Natural killer cell treated with Interleukin-12 subunit alpha and Interleukin-12 subunit beta and Interleukin-15 and Interleukin-18, amount 100 ng/mL, for 72 hours (primary cell): ENCODE measurements at regions not wholly inside any gene's neighbourhood (a gene's known extent, or its start where the extent isn't known, plus 50 kb on each side); places are given as distances from the start of the nearest gene placed in this dataset.
"Not testable (repeated sequence)": the region's sequence is repeated elsewhere in the genome, so short reads cannot be mapped to it uniquely, and the experiment has no call there.

Experiments
- ATAC-seq, 2 donors: fragments of 150-1000 bp; cut with Tn5 transposase in 1 of 2; sonication (Bioruptor Pico), chemical (Tn5 transposase) in 1 of 2; 2 replicates each; pipeline ENCODE4 v1.10.0; 2021
- DNase-seq: peaks from one replicate; pipeline ENCODE4 v3.0.0; 2022; ENCODE audit warnings: low spot score
- H3K27ac Mint-ChIP-seq, 2 donors: 1 replicate in 1 of 2; 2 replicates in 1 of 2; pipeline ENCODE4 v1.8.0; 2022; ENCODE audit warnings: mixed read lengths in 2 of 2, mild to moderate bottlenecking in 1 of 2, moderate library complexity in 1 of 2
- H3K27me3 Mint-ChIP-seq, 2 donors: 1 replicate in 1 of 2; 2 replicates in 1 of 2; pipeline ENCODE4 v1.8.0; 2022; ENCODE audit warnings: mixed read lengths in 2 of 2
- H3K36me3 Mint-ChIP-seq: one replicate; pipeline ENCODE4 v1.8.0; 2022; ENCODE audit warnings: mixed read lengths
- H3K4me1 Mint-ChIP-seq, 2 donors: 1 replicate in 1 of 2; 2 replicates in 1 of 2; pipeline ENCODE4 v1.8.0; 2022; ENCODE audit warnings: low read depth in 2 of 2, mixed read lengths in 2 of 2, mild to moderate bottlenecking in 1 of 2
- H3K4me3 Mint-ChIP-seq: one replicate; pipeline ENCODE4 v1.8.0; 2022; ENCODE audit warnings: mixed read lengths
- H3K9me3 Mint-ChIP-seq: 2 replicates; pipeline ENCODE4 v1.8.0; 2022; ENCODE audit warnings: mixed read lengths

GRCh38 chr9:7739595-7739994, 60.0 kb downstream of the DMAC1 start:
- Mint-ChIP-seq H3K4me3 (no peak overlapping the region), H3K9me3 (no peaks in the 10 kb centered on the region), H3K27me3 (peaks cover 7 to 16% of the 10 kb centered on the region in 2 donors), H3K27ac (no peak overlapping the region), H3K4me1 (no peaks in the 10 kb centered on the region), H3K36me3 (no peaks in the 10 kb centered on the region)
- ATAC-seq = no peak
- no peak for DNase-seq

DNA sequence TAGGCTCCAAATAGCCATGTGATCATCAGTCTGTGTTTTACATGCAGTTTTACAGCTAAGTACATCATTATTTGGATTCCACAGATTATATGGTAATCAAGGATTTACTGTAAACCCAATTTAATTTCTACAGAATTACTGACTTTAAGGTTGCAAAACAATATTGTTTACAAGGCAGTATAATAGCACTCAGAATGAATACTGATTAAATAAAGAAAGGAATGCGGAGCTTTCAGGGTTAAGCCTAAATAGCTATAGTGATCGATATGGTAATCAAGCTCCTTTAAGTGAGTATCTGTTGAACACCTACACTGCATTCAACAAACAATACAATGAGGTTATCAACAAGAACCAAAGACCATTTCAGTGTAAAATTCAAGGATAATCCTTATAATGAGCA, 64.3 kb downstream of the DMAC1 start:
- ATAC-seq (no peak), DNase-seq (no peak)
- Mint-ChIP-seq H3K9me3 (no peaks in the 10 kb centered on the region), H3K27ac (no peak overlapping the region), H3K4me3 (no peak overlapping the region), H3K36me3 (no peaks in the 10 kb centered on the region), H3K27me3 (peaks cover 7% of the 10 kb centered on the region in 2 donors), H3K4me1 (no peaks in the 10 kb centered on the region)

- ATAC-seq (no peak), DNase-seq (no peak)
- Mint-ChIP-seq H3K4me1 (no peaks in the 10 kb centered on the region), H3K4me3 (no peak overlapping the region), H3K9me3 (no peaks in the 10 kb centered on the region), H3K27me3 (peaks cover 2 to 9% of the 10 kb centered on the region in 2 donors), H3K27ac (no peak overlapping the region), H3K36me3 (no peaks in the 10 kb centered on the region)
These were observed 69.5 kb downstream of the DMAC1 start for GRCh38 chr9:7730164-7730445.

GRCh38 chr9:7729371-7730163, 70.0 kb downstream of the DMAC1 start:
- H3K4me1 Mint-ChIP-seq = no peaks in the 10 kb centered on the region
- ATAC-seq (no peak), DNase-seq (no peak)
- H3K9me3 Mint-ChIP-seq = no peaks in the 10 kb centered on the region
- no peak overlapping the region for H3K4me3 Mint-ChIP-seq
- no peak overlapping the region for H3K27ac Mint-ChIP-seq
- H3K36me3 Mint-ChIP-seq = no peaks in the 10 kb centered on the region
- H3K27me3 Mint-ChIP-seq = peaks cover 2 to 9% of the 10 kb centered on the region in 2 donors

DNA sequence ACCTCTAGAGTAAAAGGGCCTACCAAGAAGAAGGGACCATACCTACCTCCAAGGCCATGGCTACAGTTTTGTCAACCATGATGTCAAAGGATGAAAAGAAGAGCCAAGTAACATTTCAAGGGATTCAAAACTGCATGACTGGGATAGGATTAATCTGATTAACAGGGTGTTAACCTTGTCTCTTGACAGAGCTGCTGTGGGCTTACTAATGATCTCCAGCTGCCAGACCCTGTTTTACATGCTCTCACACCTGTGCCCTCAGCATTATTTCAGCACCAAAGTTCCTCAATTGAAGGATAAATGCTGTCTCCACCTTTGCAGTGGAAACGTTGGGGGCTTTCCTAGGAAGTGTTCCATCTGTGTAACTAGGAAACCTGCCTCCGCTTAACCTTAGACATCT, 78.3 kb downstream of the DMAC1 start:
- Mint-ChIP-seq H3K27me3 (peaks cover 6 to 7% of the 10 kb centered on the region in 2 donors), H3K9me3 (no peaks in the 10 kb centered on the region), H3K36me3 (no peaks in the 10 kb centered on the region), H3K27ac (no peak overlapping the region), H3K4me3 (no peak overlapping the region), H3K4me1 (no peaks in the 10 kb centered on the region)
- ATAC-seq (no peak), DNase-seq (no peak)

GRCh38 chr9:7713088-7713487, 86.5 kb downstream of the DMAC1 start:
- H3K9me3 Mint-ChIP-seq, ATAC-seq, H3K4me3 Mint-ChIP-seq, H3K4me1 Mint-ChIP-seq, H3K36me3 Mint-ChIP-seq, DNase-seq, H3K27ac Mint-ChIP-seq: not testable (repeated sequence)
- peaks cover 18 to 37% of the 10 kb centered on the region in 2 donors for H3K27me3 Mint-ChIP-seq

DNA sequence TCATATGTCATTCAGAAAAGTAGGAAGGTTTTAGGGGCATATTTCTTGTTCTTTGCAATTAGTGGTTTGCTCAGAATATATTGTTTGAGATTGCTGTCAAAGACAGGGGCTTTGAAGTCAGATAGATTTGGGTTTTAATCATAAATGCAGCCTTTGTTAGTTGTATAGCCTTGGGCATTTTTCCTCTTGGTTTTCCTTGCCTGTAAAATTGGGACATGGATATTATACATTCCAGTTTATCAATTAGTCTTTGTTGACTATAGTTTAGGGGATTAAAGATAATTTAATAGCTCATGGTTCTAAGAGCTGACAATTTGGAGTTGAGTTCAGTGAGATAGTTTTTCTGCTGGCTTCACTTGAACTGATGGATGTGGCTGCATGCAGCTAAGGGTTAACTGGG, 88.9 kb downstream of the DMAC1 start:
- no peaks in the 10 kb centered on the region for H3K36me3 Mint-ChIP-seq
- no peaks in the 10 kb centered on the region for H3K4me1 Mint-ChIP-seq
- peaks cover 1% of the 10 kb centered on the region for H3K9me3 Mint-ChIP-seq
- no peak for DNase-seq
- ATAC-seq = no peak
- H3K27ac Mint-ChIP-seq = no peak overlapping the region
- H3K4me3 Mint-ChIP-seq = no peak overlapping the region
- peaks cover 14 to 30% of the 10 kb centered on the region in 2 donors for H3K27me3 Mint-ChIP-seq

DNA sequence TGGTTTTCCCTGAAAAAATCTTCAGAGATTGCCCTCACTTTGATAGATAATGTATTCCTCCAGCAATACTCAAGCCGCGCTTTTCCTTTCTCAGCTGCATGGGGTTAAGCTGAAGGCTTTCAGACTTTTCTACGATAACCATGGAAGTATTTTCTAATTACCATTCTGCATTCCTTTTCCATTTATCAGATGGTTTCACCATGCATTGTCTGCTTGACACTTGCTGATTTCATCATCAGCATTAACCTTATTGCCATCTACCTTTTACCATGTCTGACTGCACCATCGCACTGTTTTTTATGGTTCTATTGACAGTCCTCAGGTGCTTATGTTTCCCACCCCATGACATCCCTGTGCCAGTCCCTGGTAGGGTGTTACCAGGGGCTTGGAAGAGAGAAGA, 91.6 kb downstream of the DMAC1 start:
- Mint-ChIP-seq H3K27me3 (peaks cover 17 to 29% of the 10 kb centered on the region in 2 donors), H3K4me3 (no peak overlapping the region), H3K4me1 (no peaks in the 10 kb centered on the region), H3K27ac (no peak overlapping the region), H3K9me3 (no peaks in the 10 kb centered on the region), H3K36me3 (no peaks in the 10 kb centered on the region)
- no peak for ATAC-seq
- DNase-seq = no peak

- Mint-ChIP-seq H3K27me3 (peaks cover 17 to 20% of the 10 kb centered on the region in 2 donors), H3K36me3 (no peaks in the 10 kb centered on the region), H3K9me3 (no peaks in the 10 kb centered on the region), H3K27ac (no peak overlapping the region), H3K4me3 (no peak overlapping the region), H3K4me1 (no peaks in the 10 kb centered on the region)
- no peak for ATAC-seq
- no peak for DNase-seq
These were observed 95.0 kb downstream of the DMAC1 start for GRCh38 chr9:7704543-7704942.

DNA sequence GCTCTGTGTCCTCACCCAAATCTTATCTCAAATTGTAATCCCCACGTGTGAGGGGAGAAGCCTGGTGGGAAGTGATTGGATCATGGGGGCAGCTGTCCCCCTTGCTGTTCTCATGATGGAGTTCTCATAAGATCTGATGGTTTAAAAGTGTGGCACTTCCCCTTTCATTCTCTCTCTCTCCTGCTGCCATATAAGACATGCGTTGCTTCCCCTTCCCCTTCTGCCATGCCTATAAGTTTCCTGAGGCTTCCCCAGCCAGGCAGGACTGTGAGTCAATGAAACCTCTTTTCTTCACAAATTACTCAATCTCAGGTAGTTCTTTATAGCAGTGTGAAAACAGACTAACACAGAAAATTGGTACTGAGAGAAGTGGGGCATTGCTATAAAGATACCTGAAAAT, 107.7 kb downstream of the DMAC1 start:
- ATAC-seq (no peak), DNase-seq (no peak)
- Mint-ChIP-seq H3K27me3 (peaks cover 0 to 8% of the 10 kb centered on the region in 2 donors), H3K9me3 (no peaks in the 10 kb centered on the region), H3K27ac (no peak overlapping the region), H3K4me1 (no peaks in the 10 kb centered on the region), H3K36me3 (no peaks in the 10 kb centered on the region), H3K4me3 (no peak overlapping the region)

GRCh38 chr9:7690014-7690413, 109.6 kb downstream of the DMAC1 start:
- ATAC-seq (no peak), DNase-seq (no peak)
- peaks cover 0 to 4% of the 10 kb centered on the region in 2 donors for H3K27me3 Mint-ChIP-seq
- H3K4me3 Mint-ChIP-seq = no peak overlapping the region
- no peaks in the 10 kb centered on the region for H3K4me1 Mint-ChIP-seq
- no peaks in the 10 kb centered on the region for H3K9me3 Mint-ChIP-seq
- H3K27ac Mint-ChIP-seq = no peak overlapping the region
- no peaks in the 10 kb centered on the region for H3K36me3 Mint-ChIP-seq

DNA sequence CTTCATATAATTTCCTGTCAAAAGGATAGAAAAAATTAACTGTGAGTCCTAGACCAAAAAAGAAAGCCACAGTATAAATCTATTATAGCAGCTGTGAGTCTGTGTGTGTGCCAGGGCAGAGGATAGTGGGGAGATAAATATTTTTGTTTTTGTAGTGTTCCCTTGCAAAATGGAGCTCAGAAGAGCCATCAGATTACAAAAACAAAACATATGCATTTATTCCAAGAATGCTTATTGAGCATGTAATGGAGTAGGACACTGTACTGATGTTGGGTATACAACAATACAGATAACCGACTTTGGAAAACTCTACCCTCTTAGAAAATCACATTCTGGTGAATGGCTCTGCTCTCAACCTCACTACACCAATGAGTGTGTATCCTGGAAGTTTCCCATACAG, 111.0 kb downstream of the DMAC1 start:
- Mint-ChIP-seq H3K36me3 (no peaks in the 10 kb centered on the region), H3K4me1 (no peaks in the 10 kb centered on the region), H3K27me3 (peaks cover 0 to 4% of the 10 kb centered on the region in 2 donors), H3K27ac (no peak overlapping the region), H3K9me3 (no peaks in the 10 kb centered on the region), H3K4me3 (no peak overlapping the region)
- DNase-seq (no peak), ATAC-seq (no peak)

- no peak for ATAC-seq
These were observed 122.9 kb downstream of the DMAC1 start for GRCh38 chr9:7676609-7677156.

GRCh38 chr9:7671847-7672246, 127.7 kb downstream of the DMAC1 start:
- Mint-ChIP-seq H3K27me3 (peaks cover 8 to 17% of the 10 kb centered on the region in 2 donors), H3K36me3 (no peaks in the 10 kb centered on the region), H3K4me3 (no peak overlapping the region), H3K4me1 (no peaks in the 10 kb centered on the region), H3K27ac (no peak overlapping the region), H3K9me3 (no peaks in the 10 kb centered on the region)
- ATAC-seq (no peak), DNase-seq (no peak)

More at GRCh38 chr9:7676609-7677156, 122.9 kb downstream of the DMAC1 start:
- no peaks in the 10 kb centered on the region for H3K9me3 Mint-ChIP-seq
- H3K27me3 Mint-ChIP-seq = peaks cover 9 to 19% of the 10 kb centered on the region in 2 donors
- no peak overlapping the region for H3K27ac Mint-ChIP-seq
- H3K4me3 Mint-ChIP-seq = no peak overlapping the region
- no peaks in the 10 kb centered on the region for H3K36me3 Mint-ChIP-seq
- DNase-seq = no peak
- no peaks in the 10 kb centered on the region for H3K4me1 Mint-ChIP-seq

DNA sequence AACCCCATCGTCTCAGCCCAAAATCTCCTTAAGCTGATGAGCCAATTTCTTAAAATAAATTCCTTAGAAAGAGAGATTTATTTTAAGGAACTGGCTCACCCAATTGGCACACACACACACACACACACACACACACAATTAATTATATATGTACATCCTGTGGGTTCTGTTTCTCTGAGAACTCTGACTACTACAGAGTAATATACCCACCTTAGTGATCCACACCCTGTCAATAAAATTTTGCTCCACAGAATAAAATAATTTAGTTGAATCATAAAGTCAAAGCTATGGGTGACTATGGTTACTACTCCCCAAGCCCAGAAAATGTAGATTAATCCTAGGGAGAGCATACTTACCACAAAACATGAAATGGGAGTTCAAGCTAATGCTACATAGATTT, 131.0 kb downstream of the DMAC1 start:
- DNase-seq (no peak), ATAC-seq (no peak)
- no peaks in the 10 kb centered on the region for H3K4me1 Mint-ChIP-seq
- H3K4me3 Mint-ChIP-seq = no peak overlapping the region
- peaks cover 11 to 17% of the 10 kb centered on the region in 2 donors for H3K27me3 Mint-ChIP-seq
- no peak overlapping the region for H3K27ac Mint-ChIP-seq
- no peaks in the 10 kb centered on the region for H3K9me3 Mint-ChIP-seq
- no peaks in the 10 kb centered on the region for H3K36me3 Mint-ChIP-seq
